Esophagus mucosa (tissue), 1 donor: ENCODE measurements at regions not wholly inside any gene's neighbourhood (a gene's known extent, or its start where the extent isn't known, plus 50 kb on each side); places are given as distances from the start of the nearest gene placed in this dataset.

ENCODE experiments used
- ATAC-seq: fragments of 200-7000 bp; cut with Tn5 transposase; one replicate; pipeline ENCODE4 v1.9.1; 2020
- donor health status: DM: yes; HTN: yes; CAD: no.

GRCh38 chr7:35533902-35534301 lies 161.0 kb downstream of the HERPUD2 start:
- ATAC-seq, result no peak

- ATAC-seq, result no peak
Measured at GRCh38 chr7:35530124-35531109, 164.5 kb downstream of the HERPUD2 start.

DNA sequence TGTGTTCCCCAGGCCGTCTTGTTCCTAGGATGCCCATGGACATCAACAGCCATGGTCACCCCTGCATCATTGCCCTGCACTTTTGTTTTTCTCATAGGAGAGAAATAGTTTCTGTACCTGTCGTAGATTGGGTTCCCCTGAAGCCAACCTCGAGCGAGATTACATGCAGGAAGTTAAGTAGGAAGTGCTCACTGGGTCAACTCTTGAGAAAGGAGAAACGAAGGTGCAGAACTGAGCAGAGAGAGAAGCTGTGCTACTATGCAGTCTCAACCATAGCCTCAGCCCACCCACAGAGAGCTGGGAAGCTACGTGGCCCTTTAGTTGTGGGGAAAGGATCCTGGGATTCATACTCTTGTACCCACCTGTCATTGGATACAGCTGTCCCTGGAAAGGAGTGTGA lies 165.2 kb downstream of the HERPUD2 start:
- no peak for ATAC-seq

DNA sequence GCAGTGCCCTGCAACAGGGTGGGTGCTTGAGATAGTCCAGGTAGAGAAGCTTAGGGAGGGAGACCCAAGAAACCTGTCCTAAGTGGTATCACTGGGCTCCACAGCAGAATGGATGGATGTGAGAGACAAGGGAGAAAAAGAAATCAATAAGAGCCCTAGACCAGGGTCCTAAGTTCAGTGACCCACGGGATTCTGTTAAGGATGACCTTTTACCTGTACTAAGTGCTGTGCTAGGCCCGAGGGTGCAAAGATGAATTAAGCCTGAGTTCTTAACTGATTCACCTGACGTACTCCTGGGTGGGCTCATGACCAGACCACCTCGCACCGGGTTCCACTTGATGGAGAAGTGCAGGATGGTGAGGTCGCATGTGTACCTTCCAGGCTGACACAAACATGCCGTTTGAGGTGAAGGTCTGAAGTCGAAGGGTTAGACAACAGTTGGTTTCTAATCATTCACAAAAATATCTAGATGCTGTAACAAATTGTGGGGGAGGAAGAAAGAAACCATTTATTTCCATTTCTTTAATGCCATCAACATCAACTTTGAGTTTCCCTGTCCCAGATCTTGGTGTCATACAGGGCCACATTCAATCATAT lies 166.5 kb downstream of the HERPUD2 start:
- ATAC-seq, result no peak

DNA sequence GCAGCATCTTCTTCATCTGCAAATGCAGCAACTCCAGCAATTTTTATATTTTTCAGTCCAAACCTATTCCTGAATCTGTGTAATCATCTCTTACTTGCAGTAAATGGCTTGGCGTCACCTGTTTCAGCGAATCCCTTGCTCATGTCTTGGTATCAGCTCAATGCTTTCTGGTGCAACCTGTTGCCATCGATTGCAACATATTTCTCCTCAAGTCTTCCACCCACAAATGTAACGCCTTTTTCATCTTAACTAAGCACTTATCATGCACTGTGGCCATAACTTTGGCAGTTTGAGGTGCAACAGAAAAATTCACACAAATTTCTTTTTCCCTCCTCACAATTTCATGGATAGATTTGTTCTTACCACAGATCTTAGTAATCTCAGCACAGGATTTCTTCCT lies 168.3 kb downstream of the HERPUD2 start:
- no peak for ATAC-seq

DNA sequence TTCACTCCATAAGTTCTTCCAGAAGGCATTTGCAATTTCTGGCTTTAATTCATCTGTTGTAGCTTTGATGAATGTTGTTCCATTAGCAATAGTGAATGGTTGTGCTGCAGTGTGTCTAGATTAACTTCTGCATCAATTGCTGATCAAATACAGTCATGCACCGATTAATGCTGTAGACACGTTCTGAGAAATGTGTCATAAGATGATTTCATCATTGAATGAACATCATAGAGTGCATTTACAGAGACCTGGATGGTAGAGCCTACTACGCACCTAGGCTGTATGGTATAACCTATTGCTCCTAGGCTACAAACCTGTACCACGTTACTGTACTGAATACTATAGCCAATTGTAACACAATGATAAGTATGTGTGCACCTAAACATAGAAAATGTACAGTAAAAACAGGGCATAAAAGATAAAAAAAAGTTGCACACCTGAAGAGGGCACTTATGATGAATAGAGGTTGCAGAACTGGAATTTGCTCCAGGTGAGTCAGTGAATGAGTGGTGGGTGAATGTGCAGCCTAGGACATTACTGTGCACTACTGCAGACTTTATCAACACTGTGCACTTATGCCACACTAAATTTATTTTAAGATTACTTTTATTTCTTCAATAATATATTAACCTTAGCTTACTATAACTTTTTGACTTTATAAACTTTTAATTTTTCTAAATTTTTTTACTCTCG lies 170.7 kb downstream of the HERPUD2 start:
- ATAC-seq, result no peak

DNA sequence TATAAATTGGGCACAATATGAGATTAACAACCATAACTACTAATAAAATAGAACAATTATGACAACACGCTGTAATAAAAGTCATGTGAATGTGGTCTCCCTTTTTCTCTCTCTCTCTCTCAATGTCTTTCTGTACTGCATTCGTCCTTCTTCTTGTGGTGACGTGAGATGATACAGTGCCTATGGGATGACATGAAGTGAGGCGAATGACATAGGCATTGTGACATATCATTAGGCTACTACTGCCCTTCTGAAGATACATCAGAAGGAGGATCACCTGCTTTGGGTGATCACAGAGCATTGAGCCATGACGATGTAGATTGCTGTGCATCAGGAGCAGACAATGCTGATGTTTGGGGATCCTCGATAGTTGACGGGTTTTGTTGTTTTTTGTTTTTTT lies 171.6 kb downstream of the HERPUD2 start:
- ATAC-seq, result no peak

DNA sequence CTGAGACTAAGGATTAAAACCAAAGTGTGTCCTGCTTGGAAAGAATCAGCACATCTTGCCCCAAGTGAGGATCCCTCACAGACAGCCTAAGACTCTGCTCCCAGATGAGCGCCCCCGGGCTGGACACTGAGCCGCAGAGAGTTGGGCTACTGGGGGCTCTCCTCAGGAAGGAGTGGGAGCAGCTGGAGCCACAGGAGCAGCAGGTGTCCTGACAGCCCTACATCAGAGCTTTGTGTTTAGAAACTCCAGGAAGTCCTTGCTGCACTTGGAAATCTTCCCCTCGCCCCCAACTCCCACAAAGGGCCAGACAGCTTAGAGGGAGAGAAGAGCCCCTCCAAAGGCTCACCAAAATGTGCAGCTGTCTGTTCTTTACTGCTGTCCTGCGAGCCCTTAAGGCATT lies 172.2 kb downstream of the HERPUD2 start:
- ATAC-seq, result no peak

DNA sequence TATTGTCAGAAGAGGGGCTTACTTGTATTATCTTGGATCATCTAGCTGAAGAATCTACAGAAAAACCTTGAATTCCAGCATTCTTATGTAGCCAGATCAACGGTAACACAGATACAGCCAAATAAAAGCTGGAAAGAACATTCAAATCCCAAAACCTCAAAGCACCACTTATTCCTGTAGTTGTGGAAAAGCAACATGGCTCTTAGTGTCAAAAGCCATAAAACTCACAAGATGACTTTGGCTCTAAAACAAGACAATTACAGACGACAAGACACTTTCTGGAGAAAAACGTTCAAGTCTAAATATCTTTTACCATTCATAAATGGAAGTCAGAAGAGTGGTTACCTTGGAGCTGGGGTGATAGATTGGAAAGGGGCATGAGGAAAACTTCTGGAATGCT lies 173.0 kb downstream of the HERPUD2 start:
- ATAC-seq, result no peak

- ATAC-seq, result no peak
Measured at GRCh38 chr7:35520810-35521625, 173.9 kb downstream of the HERPUD2 start.

- ATAC-seq, result peak; percentile 70
Measured at GRCh38 chr7:35519971-35520809, 174.7 kb downstream of the HERPUD2 start.

DNA sequence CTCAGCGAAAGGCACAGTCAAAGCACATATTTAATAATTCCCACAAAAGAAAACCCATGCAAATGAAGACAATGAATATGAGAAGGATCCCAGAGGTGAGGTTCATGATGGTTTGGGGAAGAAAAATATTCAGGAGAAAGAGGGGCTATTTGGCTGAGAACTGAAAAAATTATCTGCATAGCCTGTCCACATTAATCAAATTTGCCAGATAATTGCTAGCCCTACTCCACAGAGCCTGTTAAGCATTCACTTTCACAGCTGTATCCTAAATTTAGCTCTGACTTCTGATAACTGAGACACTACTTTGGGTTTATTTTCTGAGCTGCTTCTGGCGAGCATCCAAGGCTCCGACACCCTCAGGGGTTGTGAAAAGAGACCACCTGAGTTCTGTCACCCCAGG lies 176.2 kb downstream of the HERPUD2 start:
- no peak for ATAC-seq

GRCh38 chr7:35516498-35516897 lies 178.4 kb downstream of the HERPUD2 start:
- ATAC-seq, result no peak

GRCh38 chr7:35513828-35514227 lies 181.1 kb downstream of the HERPUD2 start:
- no peak for ATAC-seq

DNA sequence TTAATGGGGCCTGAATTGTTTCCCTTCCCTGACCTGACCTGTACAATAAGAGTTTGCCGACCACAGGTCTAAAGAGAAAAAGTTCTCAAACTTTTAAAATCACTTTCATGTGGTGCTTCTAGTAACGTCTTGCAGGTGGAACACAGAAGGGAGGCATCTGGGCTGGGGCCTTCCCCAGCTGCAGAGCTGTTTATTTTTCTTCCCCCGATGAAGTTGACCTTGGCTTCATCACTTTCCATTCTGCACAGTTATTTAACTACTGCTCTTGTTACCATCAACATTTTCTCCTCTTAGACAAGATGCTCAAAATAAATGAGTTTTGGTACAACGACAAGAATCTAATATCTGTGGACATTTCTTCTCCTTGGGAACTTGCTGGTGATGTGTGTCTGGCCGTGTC lies 181.7 kb downstream of the HERPUD2 start:
- no peak for ATAC-seq

DNA sequence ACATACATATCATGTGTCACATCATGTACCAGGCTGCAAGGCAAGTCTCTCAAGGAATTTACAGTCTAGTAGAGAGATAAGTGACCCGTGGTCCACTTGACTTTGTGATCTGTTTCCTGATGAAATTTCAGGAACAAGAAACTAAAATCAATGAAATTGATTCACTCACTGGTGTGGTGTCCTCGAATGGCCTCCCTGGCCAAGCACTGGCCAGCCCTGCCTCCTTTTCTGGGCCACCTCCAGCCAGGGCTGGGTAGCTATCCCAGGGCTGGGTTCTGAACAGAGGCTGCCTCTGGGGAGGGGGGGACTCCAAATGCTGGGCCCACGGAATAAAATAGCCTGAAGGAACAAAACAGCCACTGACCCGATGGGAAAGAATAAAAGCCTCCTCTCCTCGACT lies 182.2 kb downstream of the HERPUD2 start:
- no peak for ATAC-seq

GRCh38 chr7:35508623-35509400 lies 186.1 kb downstream of the HERPUD2 start:
- no peak for ATAC-seq

DNA sequence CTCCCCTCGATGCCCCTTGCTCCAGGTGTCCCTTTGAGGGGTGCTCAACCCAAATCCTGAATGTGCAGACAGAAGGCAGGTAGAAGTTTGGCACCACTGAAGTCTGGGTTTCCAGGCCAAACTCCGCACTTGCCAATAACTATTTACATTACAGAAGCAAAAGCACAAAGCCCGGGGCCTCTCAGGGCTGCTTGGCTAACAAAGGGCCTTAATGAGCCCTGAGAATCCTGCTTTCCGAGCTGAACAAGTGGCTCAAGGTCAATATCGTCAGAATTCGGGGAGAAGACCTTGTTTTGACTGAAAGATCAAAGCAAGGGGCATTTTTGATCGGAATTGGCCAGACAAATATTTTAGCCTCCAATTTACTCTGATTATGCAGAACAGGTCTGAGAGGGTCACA lies 189.9 kb downstream of the HERPUD2 start:
- no peak for ATAC-seq

DNA sequence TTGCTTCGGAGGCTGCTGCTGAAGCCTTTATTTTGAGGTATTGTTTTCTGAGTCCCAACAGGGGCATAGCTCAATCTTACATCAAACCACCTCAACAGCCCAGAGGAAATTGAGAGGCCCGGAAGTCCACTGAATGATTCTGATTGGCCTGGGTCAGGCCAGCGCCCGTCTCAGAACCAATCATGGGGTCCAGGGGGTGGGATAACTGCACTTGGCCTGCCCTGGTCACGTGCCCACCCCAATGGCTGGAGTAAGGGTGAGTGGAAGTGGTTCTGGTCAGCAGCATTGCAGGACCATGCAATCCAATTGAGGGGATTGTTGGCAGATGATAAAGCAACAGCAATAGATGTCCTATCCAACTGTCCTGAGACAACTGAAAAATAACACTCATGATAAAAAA lies 190.6 kb downstream of the HERPUD2 start:
- no peak for ATAC-seq

DNA sequence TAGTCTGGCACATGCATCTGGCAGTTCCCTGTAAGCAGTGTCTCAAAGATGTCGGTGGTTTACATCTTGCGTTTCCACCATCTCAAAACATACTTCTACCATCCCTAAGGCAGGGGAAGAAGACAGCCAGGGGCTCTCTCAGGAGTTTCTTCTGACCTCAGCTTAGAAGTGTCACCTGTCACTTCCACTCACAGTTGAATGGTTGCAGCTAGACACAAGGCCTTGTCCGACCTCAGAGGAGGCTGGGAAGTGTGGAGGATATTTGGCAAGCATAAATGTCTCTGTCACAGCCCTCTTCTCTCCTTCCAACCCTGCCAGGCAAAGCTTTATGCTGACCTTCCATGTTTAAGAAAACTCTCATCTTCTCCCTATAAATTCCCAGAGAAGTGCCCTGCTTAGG lies 193.3 kb downstream of the HERPUD2 start:
- no peak for ATAC-seq

DNA sequence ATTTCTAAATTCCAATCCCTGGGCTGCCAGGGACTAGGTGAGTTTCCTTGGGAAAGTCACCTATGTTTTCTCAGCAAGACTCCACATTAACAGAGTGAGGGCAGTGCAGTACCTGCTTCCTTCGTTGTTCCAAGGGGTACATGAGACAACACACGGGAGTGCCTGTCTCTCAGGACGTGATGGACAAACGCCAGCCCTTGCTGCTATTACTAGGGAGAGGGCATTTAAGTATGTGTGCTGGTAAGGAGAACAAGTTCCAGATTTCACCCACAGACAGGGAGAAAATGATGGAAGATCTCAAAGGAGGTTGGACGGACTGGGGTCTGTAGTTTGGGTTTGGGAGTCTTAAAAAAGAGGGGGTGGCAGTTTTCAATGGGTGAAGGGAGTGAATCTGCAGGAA lies 195.7 kb downstream of the HERPUD2 start:
- no peak for ATAC-seq
